Small intestine (tissue), 7 donors: ENCODE measurements at regions not wholly inside any gene's neighbourhood (a gene's known extent, or its start where the extent isn't known, plus 50 kb on each side); places are given as distances from the start of the nearest gene placed in this dataset.

ENCODE experiments used
- DNase-seq, 2 donors: peaks; one replicate each; pipeline versions ENCODE4 v3.0.0 to v3.0.0-alpha.2; 2013
- FAIRE-seq: peaks from 2 replicates; lab custom pipeline; 2012; peaks lifted over from hg19 to GRCh38; lab: Jason Lieb, UNC
- H3K27ac ChIP-seq, 3 donors: one replicate each; pipeline ENCODE4 v1.5.1; 2013; ENCODE audit warnings: low read length in 2 of 3, mild to moderate bottlenecking in 2 of 3, control low read depth in 1 of 3, inconsistent platforms in 1 of 3, low read depth in 1 of 3, moderate library complexity in 1 of 3
- H3K27me3 ChIP-seq, 3 donors: one replicate each; pipeline ENCODE4 v1.6.1; 2013; ENCODE audit warnings: low read length in 3 of 3, inconsistent platforms in 1 of 3; ENCODE audit not compliant: control insufficient read depth in 3 of 3, insufficient read depth in 3 of 3
- H3K36me3 ChIP-seq, 3 donors: one replicate each; pipeline ENCODE4 v1.6.1; 2013; ENCODE audit warnings: low read length in 3 of 3, inconsistent platforms in 1 of 3, low read depth in 1 of 3, mild to moderate bottlenecking in 1 of 3, moderate library complexity in 1 of 3; ENCODE audit not compliant: control insufficient read depth in 3 of 3, insufficient read depth in 2 of 3
- H3K4me1 ChIP-seq, 3 donors: one replicate each; pipeline ENCODE4 v1.6.1; 2013; ENCODE audit warnings: low read length in 2 of 3, inconsistent platforms in 1 of 3, low read depth in 1 of 3, mild to moderate bottlenecking in 1 of 3, moderate library complexity in 1 of 3; ENCODE audit not compliant: control insufficient read depth in 3 of 3, insufficient read depth in 2 of 3
- H3K4me3 ChIP-seq, 3 donors: one replicate each; pipeline ENCODE4 v1.5.1; 2013; ENCODE audit warnings: low read length in 3 of 3, control low read depth in 1 of 3, inconsistent platforms in 1 of 3, low read depth in 1 of 3, mild to moderate bottlenecking in 1 of 3, moderate library complexity in 1 of 3
- H3K9me3 ChIP-seq, 2 donors: one replicate each; pipeline ENCODE4 v1.6.1; 2013; ENCODE audit warnings: low read depth in 1 of 2, low read length in 1 of 2; ENCODE audit not compliant: control insufficient read depth in 2 of 2, insufficient read depth in 1 of 2
- WGBS, 3 donors: extraction: QIAGEN DNeasy Blood & Tissue Kit; methylation state at CpG; one replicate each; pipeline ENCODE4 v1.1.7; 2013; 5-methylcytosine and 5-hydroxymethylcytosine counted together
- donor health status: healthy with polysubstance abuse.
- donor health status: control.
- donor health status: control.
- donor health status: Bipolar disorder and iron deficiency.
- donor health status: healthy.

- FAIRE-seq = no peak
- no peak for DNase-seq
Observed at GRCh38 chr2:155733091-155733853, 599.2 kb downstream of the NR4A2 start.

GRCh38 chr2:155730804-155731203 lies 601.7 kb downstream of the NR4A2 start:
- no peak for DNase-seq
- H3K36me3 ChIP-seq = no peaks in the 10 kb centered on the region
- no peak for FAIRE-seq
- H3K27me3 ChIP-seq = no peaks in the 10 kb centered on the region
- H3K4me1 ChIP-seq = no peaks in the 10 kb centered on the region
- H3K9me3 ChIP-seq = no peaks in the 10 kb centered on the region
- no peak overlapping the region for H3K27ac ChIP-seq
- H3K4me3 ChIP-seq = no peak overlapping the region
- 73 to 77% (median 76%) methylated on average over 5 of the region's 5 CpGs for WGBS, 3 donors

More at GRCh38 chr2:155733091-155733853, 599.2 kb downstream of the NR4A2 start:
- H3K27ac ChIP-seq = no peak overlapping the region
- 49 to 66% (median 64%) methylated on average over 4 of the region's 4 CpGs for WGBS, 3 donors
- no peak overlapping the region for H3K4me3 ChIP-seq
- no peaks in the 10 kb centered on the region for H3K9me3 ChIP-seq
- no peaks in the 10 kb centered on the region for H3K27me3 ChIP-seq
- H3K36me3 ChIP-seq = no peaks in the 10 kb centered on the region
- H3K4me1 ChIP-seq = no peaks in the 10 kb centered on the region

GRCh38 chr2:155727187-155727895 lies 605.2 kb downstream of the NR4A2 start:
- Histone ChIP-seq H3K9me3 (no peaks in the 10 kb centered on the region), H3K4me3 (no peak overlapping the region), H3K36me3 (no peaks in the 10 kb centered on the region), H3K27ac (no peak overlapping the region), H3K4me1 (no peaks in the 10 kb centered on the region), H3K27me3 (no peaks in the 10 kb centered on the region)
- no peak for DNase-seq
- FAIRE-seq = no peak
- WGBS, 3 donors = 32 to 38% (median 34%) methylated on average over 10 of the region's 10 CpGs

GRCh38 chr2:155722290-155722689 lies 610.2 kb downstream of the NR4A2 start:
- FAIRE-seq = no peak
- no peak overlapping the region for H3K4me3 ChIP-seq
- no peaks in the 10 kb centered on the region for H3K9me3 ChIP-seq
- no peak for DNase-seq
- no peaks in the 10 kb centered on the region for H3K36me3 ChIP-seq
- H3K4me1 ChIP-seq = no peaks in the 10 kb centered on the region
- no peaks in the 10 kb centered on the region for H3K27me3 ChIP-seq
- WGBS, 3 donors = 54 to 83% (median 57%) methylated on average over 3 of the region's 3 CpGs
- no peak overlapping the region for H3K27ac ChIP-seq

- FAIRE-seq (no peak), DNase-seq (no peak)
- Histone ChIP-seq H3K9me3 (no peaks in the 10 kb centered on the region), H3K27ac (no peak overlapping the region), H3K36me3 (no peaks in the 10 kb centered on the region), H3K4me3 (no peak overlapping the region), H3K4me1 (no peaks in the 10 kb centered on the region), H3K27me3 (no peaks in the 10 kb centered on the region)
- 69 to 86% (median 85%) methylated on average over 2 of the region's 2 CpGs for WGBS, 3 donors
Observed at GRCh38 chr2:155715705-155716104, 616.8 kb downstream of the NR4A2 start.

- DNase-seq (no peak), FAIRE-seq (no peak)
- WGBS, 3 donors = 58 to 73% (median 67%) methylated on average over 1 of the region's 1 CpG
- Histone ChIP-seq H3K27me3 (no peaks in the 10 kb centered on the region), H3K4me1 (no peaks in the 10 kb centered on the region), H3K9me3 (no peaks in the 10 kb centered on the region), H3K36me3 (no peaks in the 10 kb centered on the region), H3K27ac (no peak overlapping the region), H3K4me3 (no peak overlapping the region)
Observed at GRCh38 chr2:155714983-155715382, 617.5 kb downstream of the NR4A2 start.

GRCh38 chr2:155708071-155708470 lies 624.5 kb downstream of the NR4A2 start:
- Histone ChIP-seq H3K36me3 (no peaks in the 10 kb centered on the region), H3K27me3 (no peaks in the 10 kb centered on the region), H3K27ac (no peak overlapping the region), H3K9me3 (no peaks in the 10 kb centered on the region), H3K4me3 (no peak overlapping the region), H3K4me1 (no peaks in the 10 kb centered on the region)
- 77 to 89% (median 87%) methylated on average over 2 of the region's 2 CpGs for WGBS, 3 donors
- FAIRE-seq (no peak), DNase-seq (no peak)

- no peak for DNase-seq
- Histone ChIP-seq H3K27ac (no peak overlapping the region), H3K9me3 (no peaks in the 10 kb centered on the region), H3K27me3 (no peaks in the 10 kb centered on the region), H3K36me3 (no peaks in the 10 kb centered on the region), H3K4me3 (no peak overlapping the region), H3K4me1 (no peaks in the 10 kb centered on the region)
- FAIRE-seq = no peak
- WGBS, 3 donors = 84 to 93% (median 89%) methylated on average over 1 of the region's 1 CpG
Observed at GRCh38 chr2:155703917-155704316, 628.6 kb downstream of the NR4A2 start.
